ENCODE measurements at regions not wholly inside any gene's neighbourhood (a gene's known extent, or its start where the extent isn't known, plus 50 kb on each side); places are given as distances from the start of the nearest gene placed in this dataset.
"Not testable (repeated sequence)": the region's sequence is repeated elsewhere in the genome, so short reads cannot be mapped to it uniquely, and the experiment has no call there.

GRCh38 chr1:30550365-30551220 is 172.8 kb downstream of the MATN1 start:
- no peak for DNase-seq

GRCh38 chr1:30549872-30550271 is 173.5 kb downstream of the MATN1 start:
- not testable (repeated sequence) for DNase-seq

- DNase-seq, result no peak
Measured at GRCh38 chr1:30548294-30548693, 175.1 kb downstream of the MATN1 start.

GRCh38 chr1:30547326-30547725 is 176.1 kb downstream of the MATN1 start:
- not testable (repeated sequence) for DNase-seq

- DNase-seq, result no peak
Measured at GRCh38 chr1:30545365-30545764, 178.0 kb downstream of the MATN1 start.

- DNase-seq, result no peak
Measured at GRCh38 chr1:30541721-30542485, 181.5 kb downstream of the MATN1 start.

- DNase-seq, result no peak
Measured at GRCh38 chr1:30540611-30541192, 182.7 kb downstream of the MATN1 start.

GRCh38 chr1:30539884-30540283 is 183.5 kb downstream of the MATN1 start:
- no peak for DNase-seq

- DNase-seq, result no peak
Measured at GRCh38 chr1:30538993-30539867, 184.2 kb downstream of the MATN1 start.

GRCh38 chr1:30538226-30538992 is 185.0 kb downstream of the MATN1 start:
- DNase-seq, result no peak

GRCh38 chr1:30537279-30537678 is 186.1 kb downstream of the MATN1 start:
- no peak for DNase-seq

GRCh38 chr1:30536530-30536929 is 186.9 kb downstream of the MATN1 start:
- no peak for DNase-seq

- no peak for DNase-seq
Measured at GRCh38 chr1:30535595-30536325, 187.6 kb downstream of the MATN1 start.

GRCh38 chr1:30534551-30534940 is 188.8 kb downstream of the MATN1 start:
- DNase-seq, result no peak

GRCh38 chr1:30533796-30534550 is 189.4 kb downstream of the MATN1 start:
- DNase-seq, result no peak

- no peak for DNase-seq
Measured at GRCh38 chr1:30533141-30533540, 190.2 kb downstream of the MATN1 start.

- no peak for DNase-seq
Measured at GRCh38 chr1:30532621-30533020, 190.8 kb downstream of the MATN1 start.

GRCh38 chr1:30527511-30528140 is 195.8 kb downstream of the MATN1 start:
- DNase-seq, result no peak

GRCh38 chr1:30526652-30527345 is 196.6 kb downstream of the MATN1 start:
- DNase-seq, result no peak
